ENCODE measurements at regions not wholly inside any gene's neighbourhood (a gene's known extent, or its start where the extent isn't known, plus 50 kb on each side); places are given as distances from the start of the nearest gene placed in this dataset.

DNA sequence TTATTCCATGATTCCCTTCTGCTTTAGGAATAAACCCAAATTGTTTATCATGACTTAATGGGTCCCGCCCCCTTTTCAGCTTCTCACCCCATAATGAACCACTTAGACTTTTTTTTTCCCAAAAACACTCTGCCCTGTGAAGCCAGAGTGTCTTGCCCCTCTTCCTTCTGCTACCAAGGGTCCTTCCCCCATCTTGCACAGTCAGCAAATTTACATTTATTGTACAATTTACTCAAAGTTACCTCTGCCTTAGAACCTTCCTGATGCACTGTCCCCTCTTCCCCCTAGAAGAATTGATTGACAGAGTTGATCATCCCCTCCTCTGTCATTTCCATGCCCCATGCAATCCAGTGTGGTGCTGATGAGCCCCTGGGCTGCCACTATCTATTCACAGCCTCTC, 101.5 kb upstream of the PPP2R3A start:
- no peak for TF ChIP-seq CTCF (IDR thresholded peaks at IDR 0.05; ENCODE audit: poor library complexity, severe bottlenecking)
- Histone ChIP-seq H3K4me1 (ENCODE audit: insufficient read depth, poor library complexity, severe bottlenecking) (no peaks in the 10 kb centered on the region), H3K4me3 (ENCODE audit: severe bottlenecking) (no peak overlapping the region), H3K36me3 (ENCODE audit: low read depth) (no peaks in the 10 kb centered on the region), H3K27ac (ENCODE audit: poor library complexity, severe bottlenecking) (no peak overlapping the region), H3K9me3 (ENCODE audit: severe bottlenecking) (no peaks in the 10 kb centered on the region), H3K27me3 (ENCODE audit: insufficient read depth, poor library complexity, severe bottlenecking) (no peaks in the 10 kb centered on the region)
- DNase-seq (ENCODE audit: low spot score): no peak
- ATAC-seq (ENCODE audit: low read depth): no peak

- no peaks in the 10 kb centered on the region for H3K36me3 ChIP-seq (ENCODE audit: low read depth)
- no peak overlapping the region for H3K27ac ChIP-seq (ENCODE audit: poor library complexity, severe bottlenecking)
- H3K9me3 ChIP-seq (ENCODE audit: severe bottlenecking): no peaks in the 10 kb centered on the region
- H3K4me3 ChIP-seq (ENCODE audit: severe bottlenecking): no peak overlapping the region
- no peak for TF ChIP-seq CTCF (IDR thresholded peaks at IDR 0.05; ENCODE audit: poor library complexity, severe bottlenecking)
- no peaks in the 10 kb centered on the region for H3K27me3 ChIP-seq (ENCODE audit: insufficient read depth, poor library complexity, severe bottlenecking)
- no peak for DNase-seq (ENCODE audit: low spot score)
- no peaks in the 10 kb centered on the region for H3K4me1 ChIP-seq (ENCODE audit: insufficient read depth, poor library complexity, severe bottlenecking)
- no peak for ATAC-seq (ENCODE audit: low read depth)
Observed at GRCh38 chr3:135865085-135865484, 100.4 kb upstream of the PPP2R3A start.

DNA sequence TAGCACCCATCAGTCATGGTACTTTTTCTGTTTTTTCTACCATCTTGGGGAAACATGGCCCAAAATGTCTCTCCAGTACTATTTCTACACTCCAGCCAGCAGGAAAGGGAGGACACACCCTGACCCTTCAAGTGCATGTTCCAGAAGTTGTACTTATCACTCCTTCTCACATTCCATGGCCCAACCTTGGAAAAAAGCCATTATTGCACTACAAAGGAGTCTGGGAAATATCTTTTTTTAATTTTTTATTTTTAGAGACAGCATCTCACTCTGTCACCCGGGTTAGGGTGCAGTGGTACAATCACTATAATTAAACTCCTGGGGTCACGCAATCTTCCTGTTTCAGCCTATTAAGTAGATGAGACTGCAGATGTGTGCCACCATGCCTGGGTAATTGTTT, 100.0 kb upstream of the PPP2R3A start:
- no peaks in the 10 kb centered on the region for H3K4me1 ChIP-seq (ENCODE audit: insufficient read depth, poor library complexity, severe bottlenecking)
- no peaks in the 10 kb centered on the region for H3K9me3 ChIP-seq (ENCODE audit: severe bottlenecking)
- ATAC-seq (ENCODE audit: low read depth): no peak
- TF ChIP-seq CTCF (IDR thresholded peaks at IDR 0.05; ENCODE audit: poor library complexity, severe bottlenecking): no peak
- DNase-seq (ENCODE audit: low spot score): no peak
- no peaks in the 10 kb centered on the region for H3K36me3 ChIP-seq (ENCODE audit: low read depth)
- H3K4me3 ChIP-seq (ENCODE audit: severe bottlenecking): no peak overlapping the region
- no peaks in the 10 kb centered on the region for H3K27me3 ChIP-seq (ENCODE audit: insufficient read depth, poor library complexity, severe bottlenecking)
- no peak overlapping the region for H3K27ac ChIP-seq (ENCODE audit: poor library complexity, severe bottlenecking)

- no peak for DNase-seq (ENCODE audit: low spot score)
- H3K36me3 ChIP-seq (ENCODE audit: low read depth): no peaks in the 10 kb centered on the region
- no peak for ATAC-seq (ENCODE audit: low read depth)
- no peak overlapping the region for H3K4me3 ChIP-seq (ENCODE audit: severe bottlenecking)
- no peaks in the 10 kb centered on the region for H3K27me3 ChIP-seq (ENCODE audit: insufficient read depth, poor library complexity, severe bottlenecking)
- no peak for TF ChIP-seq CTCF (IDR thresholded peaks at IDR 0.05; ENCODE audit: poor library complexity, severe bottlenecking)
- H3K4me1 ChIP-seq (ENCODE audit: insufficient read depth, poor library complexity, severe bottlenecking): no peaks in the 10 kb centered on the region
- no peaks in the 10 kb centered on the region for H3K9me3 ChIP-seq (ENCODE audit: severe bottlenecking)
- H3K27ac ChIP-seq (ENCODE audit: poor library complexity, severe bottlenecking): no peak overlapping the region
Observed at GRCh38 chr3:135867911-135868310, 97.6 kb upstream of the PPP2R3A start.

GRCh38 chr3:135868801-135869200, 96.7 kb upstream of the PPP2R3A start:
- H3K9me3 ChIP-seq (ENCODE audit: severe bottlenecking): no peaks in the 10 kb centered on the region
- ATAC-seq (ENCODE audit: low read depth) (no peak), DNase-seq (ENCODE audit: low spot score) (no peak)
- TF ChIP-seq CTCF (IDR thresholded peaks at IDR 0.05; ENCODE audit: poor library complexity, severe bottlenecking): no peak
- no peak overlapping the region for H3K4me3 ChIP-seq (ENCODE audit: severe bottlenecking)
- H3K4me1 ChIP-seq (ENCODE audit: insufficient read depth, poor library complexity, severe bottlenecking): no peaks in the 10 kb centered on the region
- H3K27ac ChIP-seq (ENCODE audit: poor library complexity, severe bottlenecking): no peak overlapping the region
- H3K27me3 ChIP-seq (ENCODE audit: insufficient read depth, poor library complexity, severe bottlenecking): no peaks in the 10 kb centered on the region
- no peaks in the 10 kb centered on the region for H3K36me3 ChIP-seq (ENCODE audit: low read depth)

Measured in RWPE2 (cell line).